T47D (cell line): ENCODE measurements at regions not wholly inside any gene's neighbourhood (a gene's known extent, or its start where the extent isn't known, plus 50 kb on each side); places are given as distances from the start of the nearest gene placed in this dataset.
A peak's percentile ranks its signal among the peaks of the same experiment; 100 is the strongest.

Experiments
- DNase-seq, 2 experiments: peaks; one replicate each; pipeline versions ENCODE4 v3.0.0 to v3.0.0-alpha.2; 2011 to 2012; ENCODE audit warnings: low read depth in 1 of 2, low spot score in 1 of 2
- JUND ChIP-seq: IDR thresholded peaks from 2 replicates; pipeline ENCODE4 v1.6.1; 2012; ENCODE audit warnings: low read depth
- in situ Hi-C: cut with HindIII; loops from 2 replicates; pipeline ENCODE4 v1.10.0; 2016; ENCODE audit warnings: low sequenced_read_pairs, low pct_unique_long_range_greater_than_20kb

DNA sequence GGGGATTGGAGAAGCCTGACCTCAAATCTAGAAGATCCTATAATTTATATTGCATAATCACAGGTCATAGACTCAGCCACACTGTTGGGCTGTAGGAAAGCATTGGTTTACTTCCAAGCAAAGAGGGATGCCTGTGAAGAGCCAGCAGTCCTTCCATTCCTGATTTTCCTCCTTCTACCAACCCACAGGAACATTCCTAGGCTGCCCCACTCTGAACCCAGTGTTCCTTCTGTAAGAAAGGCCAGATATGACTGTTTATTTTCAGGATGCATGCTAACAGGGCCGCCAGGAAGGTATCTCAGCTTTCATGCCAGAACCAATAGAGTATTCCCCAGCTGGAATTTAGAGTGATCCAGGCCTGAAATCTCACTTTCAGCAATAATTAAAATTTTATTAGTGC, 197.1 kb downstream of the ETS1 start:
- in situ Hi-C loops, result no loop called here
- TF ChIP-seq JUND, result no peak
- DNase-seq, result no peak

DNA sequence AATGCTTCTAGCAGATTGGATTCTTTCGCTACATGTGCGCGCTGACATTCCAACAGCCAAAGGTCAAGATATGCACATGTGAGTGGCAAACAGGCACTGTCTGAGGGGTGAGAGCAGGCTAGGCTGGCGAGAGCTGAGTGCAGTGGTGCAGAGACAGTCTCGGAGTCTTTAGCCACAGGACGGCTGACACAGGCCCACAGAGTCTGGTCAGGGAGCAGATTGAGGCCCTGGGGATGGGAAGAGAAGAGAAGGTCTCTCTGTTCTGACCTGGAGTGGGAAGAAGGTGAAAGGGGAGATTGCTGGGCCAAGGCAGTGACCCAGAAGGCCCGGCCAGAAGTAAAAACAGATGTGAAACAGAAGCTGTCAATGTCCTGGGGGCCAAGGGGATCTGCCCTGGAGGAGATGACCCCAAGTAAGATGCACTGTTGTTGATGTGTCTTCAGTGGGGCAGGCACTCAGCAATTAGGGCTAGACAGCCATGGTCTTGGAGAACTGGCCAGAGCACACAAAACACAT, 197.8 kb downstream of the ETS1 start:
- no peak for TF ChIP-seq JUND
- DNase-seq, result no peak
- in situ Hi-C loops, result no loop called here

DNA sequence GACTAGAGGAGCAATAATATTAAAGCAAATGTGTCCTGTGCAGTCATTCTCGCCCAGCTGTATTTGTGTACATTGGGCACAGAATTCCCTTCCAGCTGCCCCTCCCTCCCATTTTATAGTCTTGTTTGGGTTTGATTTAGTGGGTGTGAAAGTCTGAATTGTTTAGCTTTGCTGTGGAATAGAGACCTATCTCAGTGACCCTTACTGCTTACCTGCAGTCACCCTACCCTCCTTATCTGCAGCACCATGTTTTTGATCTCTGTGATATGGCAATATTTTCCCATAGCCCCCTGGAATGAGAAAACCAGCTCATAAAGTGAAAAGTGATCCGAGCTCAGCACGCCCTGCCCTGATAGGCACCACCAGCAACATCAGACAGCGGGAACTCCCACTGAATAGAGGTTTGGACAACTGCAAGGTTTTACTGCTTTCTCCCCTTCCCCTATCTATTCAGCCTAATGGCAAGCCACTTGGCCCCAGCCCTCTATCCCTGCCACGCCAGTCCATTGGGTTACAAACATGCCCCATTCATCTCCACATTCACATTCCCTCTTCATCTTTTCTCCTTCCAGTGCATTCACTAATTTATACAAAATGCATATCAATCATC, 199.0 kb downstream of the ETS1 start:
- TF ChIP-seq JUND, result no peak
- in situ Hi-C loops, result no loop called here
- DNase-seq, result no peak

DNA sequence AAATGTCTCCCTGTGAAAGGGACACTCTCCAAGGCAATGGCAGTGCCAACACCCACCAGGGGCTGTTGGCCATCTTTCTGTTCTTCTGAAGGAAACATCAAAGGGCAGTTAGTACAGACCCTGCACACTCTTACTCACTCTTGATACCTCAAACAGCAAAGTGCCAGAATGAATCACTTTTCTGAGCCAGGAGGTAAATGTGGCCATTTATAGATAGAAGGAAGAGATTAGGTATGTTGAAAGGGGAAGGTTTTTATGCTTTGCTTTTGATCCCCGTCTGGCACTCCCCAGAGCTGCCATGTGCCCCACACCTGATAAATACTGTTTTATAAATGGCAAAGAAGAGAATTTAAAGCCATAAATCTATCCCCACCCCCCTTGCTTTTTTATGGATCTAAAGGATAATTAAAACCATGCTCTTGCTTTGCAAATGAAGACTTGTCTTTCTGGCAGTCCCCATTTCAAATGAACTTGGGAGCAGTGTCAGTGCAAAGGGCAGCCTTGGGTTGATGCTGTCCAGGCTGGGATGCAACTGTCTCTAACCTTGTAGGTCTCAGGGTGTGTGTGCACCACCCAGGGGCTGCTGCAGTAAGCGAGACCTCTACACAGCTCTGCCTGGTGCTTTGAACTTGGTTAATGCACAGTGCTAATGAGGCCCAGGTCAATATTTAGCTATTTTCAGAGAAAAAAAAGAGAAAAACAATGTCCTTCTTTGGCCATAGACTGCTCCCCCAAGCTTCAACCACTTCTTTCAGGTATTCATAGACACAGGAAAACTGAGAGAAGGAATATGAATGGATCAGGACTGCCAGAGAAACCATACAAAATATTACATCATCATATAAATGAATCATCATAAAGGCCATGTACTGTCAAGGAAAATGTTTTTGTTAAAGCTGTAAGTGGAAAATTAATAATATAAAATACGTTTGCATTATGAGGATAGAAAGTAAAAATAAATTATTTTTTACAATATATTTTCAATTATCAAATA, 207.5 kb downstream of the ETS1 start:
- no peak for TF ChIP-seq JUND

DNA sequence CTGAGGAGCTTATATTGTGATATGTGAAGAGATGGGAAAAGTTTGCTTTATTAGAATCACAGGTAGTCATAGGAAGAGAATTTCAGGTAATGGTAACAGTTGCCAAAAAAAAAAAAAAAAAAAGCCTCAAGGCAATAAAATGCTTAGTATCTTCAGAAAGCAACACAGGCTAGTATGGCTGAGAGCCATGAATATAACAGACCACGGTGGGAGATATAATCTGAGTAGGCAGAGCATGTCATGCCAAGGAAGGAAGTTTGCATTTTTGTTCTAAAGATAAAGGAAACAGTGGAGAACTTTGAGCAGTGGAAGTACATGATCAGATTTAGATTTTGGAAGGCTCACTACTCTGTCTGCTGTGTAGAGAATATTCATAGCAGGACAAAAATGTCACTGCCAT, 211.4 kb downstream of the ETS1 start:
- in situ Hi-C loops, result no loop called here
- DNase-seq, result no peak
- TF ChIP-seq JUND, result no peak

More for the DNA sequence above, 207.5 kb downstream of the ETS1 start:
- DNase-seq, result no peak
- in situ Hi-C loops, result no loop called here

DNA sequence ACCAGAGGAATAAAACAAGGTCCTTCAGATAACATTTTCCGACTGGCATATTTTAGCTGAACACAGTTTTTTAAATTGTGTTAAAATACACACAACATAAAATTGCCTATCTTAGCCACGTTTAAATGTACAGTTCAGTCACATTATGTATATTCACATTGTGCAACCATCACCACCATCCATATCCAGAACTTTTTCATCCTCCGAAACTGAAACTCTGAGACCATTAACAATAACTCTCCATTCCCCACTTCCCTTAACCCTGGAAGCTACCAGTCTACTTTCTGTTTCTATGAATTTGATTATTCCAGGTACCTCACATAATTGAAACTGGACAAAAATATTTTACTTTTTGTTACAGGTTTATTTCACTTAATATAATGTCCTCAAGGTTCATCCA, 213.3 kb downstream of the ETS1 start:
- in situ Hi-C loops, result no loop called here
- no peak for TF ChIP-seq JUND
- DNase-seq, result no peak

DNA sequence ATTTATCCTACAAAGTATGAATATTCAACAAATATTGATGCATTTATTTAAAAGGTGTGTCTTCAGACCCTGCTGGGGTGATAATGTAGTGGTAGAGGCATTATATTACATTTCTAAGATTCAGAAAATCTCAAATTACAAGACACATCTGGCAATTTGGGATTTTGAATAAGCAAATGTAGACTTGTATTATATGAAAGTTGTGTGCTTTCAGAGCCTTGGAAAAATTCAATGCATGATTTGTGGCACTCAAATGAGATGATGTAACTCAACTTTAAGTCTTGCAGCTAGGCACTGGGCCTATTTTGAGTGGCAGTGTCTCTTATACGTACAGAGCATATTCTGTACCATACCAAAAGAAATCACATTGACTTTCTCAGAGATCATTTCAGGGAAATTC, 214.4 kb downstream of the ETS1 start:
- no peak for DNase-seq
- no peak for TF ChIP-seq JUND
- in situ Hi-C loops, result no loop called here

DNA sequence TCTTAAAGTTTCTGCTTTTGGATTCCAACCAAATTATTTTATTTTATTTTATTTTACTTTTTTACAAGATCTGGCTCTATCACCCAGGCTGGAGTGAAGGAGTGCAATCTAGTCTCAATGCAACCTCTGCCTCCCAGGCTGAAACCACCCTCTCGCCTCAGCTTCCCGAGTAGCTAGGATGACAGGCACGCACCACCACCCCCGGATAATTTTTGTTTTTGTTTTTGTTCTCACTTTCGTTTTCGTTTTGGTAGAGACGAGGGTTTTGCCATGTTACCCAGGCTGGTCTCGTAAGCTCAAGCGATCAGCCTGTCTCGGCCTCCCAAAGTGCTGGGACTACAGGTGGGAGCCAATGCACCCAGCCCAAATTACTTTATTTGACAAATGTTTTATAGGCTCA, 219.8 kb downstream of the ETS1 start:
- peak in 1 of 2 experiments; percentile 13 for DNase-seq

DNA sequence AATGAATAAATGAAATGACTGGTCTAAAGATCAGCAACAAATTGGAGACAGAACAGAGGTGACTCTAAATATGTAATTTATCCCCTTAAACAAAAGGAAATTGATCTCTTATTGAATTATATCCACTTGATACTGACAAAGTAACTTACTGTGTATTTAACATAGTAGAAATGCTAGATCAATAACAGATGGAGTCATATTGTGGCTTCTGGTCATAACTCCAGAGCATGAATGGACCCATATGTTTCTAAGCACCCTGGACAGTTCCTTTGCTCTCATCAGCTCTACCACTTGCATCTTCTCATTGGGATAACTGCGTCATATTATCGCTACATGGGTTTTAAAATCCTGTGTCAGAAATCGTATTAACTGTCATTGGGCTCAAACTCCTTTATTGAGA, 222.3 kb downstream of the ETS1 start:
- in situ Hi-C loops, result no loop called here
- TF ChIP-seq JUND, result no peak
- DNase-seq, result peak; percentile 60 to 81

More for the DNA sequence above, 219.8 kb downstream of the ETS1 start:
- in situ Hi-C loops, result no loop called here
- no peak for TF ChIP-seq JUND

DNA sequence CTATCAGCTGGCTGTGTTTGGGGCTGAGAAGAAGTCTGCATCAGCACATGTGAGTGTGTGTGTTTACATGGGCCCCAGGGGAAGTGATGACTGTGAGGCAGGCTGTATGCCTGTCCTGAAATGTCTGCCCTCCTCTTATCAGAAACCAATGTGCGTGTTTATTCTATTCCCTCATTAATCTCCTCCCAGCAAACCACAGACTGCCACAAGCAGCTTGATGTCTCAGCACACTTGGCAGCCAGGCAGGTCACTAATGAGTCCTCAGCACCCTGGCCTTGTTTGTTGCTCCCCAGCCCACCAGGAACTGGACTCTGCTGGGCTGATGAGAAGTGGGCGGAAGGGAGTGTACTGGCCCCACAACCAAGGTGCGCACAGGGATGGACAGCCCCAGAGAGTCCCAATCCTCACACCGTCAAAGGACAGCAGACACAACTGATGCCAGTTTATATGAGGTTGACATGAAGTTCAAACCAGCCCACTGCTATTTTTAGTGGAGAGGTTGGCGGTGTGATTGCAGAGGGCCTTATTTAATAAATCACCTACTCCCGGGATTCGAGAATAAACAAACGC, 225.8 kb downstream of the ETS1 start:
- in situ Hi-C loops, result no loop called here
- TF ChIP-seq JUND, result no peak

DNA sequence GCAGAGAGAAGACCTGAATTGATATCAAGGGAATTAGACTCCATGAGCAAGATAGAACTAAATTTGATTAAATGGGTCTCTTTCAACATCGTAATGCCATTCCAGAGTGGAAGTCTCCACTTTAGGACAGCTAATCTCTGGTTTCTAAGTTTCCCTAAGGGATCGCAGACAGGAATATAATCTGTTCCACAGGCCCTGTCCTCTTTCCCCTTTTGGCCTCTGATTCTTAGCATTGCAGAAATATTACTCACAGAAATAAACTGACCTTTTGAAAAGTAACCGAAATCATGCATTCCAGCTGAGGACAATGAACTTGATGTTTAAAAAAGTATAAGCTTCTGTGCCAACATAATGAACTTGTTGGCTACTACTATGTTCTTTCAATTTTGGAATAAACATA, 227.8 kb downstream of the ETS1 start:
- in situ Hi-C loops, result no loop called here
- no peak for DNase-seq
- TF ChIP-seq JUND, result no peak

More for the DNA sequence above, 225.8 kb downstream of the ETS1 start:
- DNase-seq, result no peak

DNA sequence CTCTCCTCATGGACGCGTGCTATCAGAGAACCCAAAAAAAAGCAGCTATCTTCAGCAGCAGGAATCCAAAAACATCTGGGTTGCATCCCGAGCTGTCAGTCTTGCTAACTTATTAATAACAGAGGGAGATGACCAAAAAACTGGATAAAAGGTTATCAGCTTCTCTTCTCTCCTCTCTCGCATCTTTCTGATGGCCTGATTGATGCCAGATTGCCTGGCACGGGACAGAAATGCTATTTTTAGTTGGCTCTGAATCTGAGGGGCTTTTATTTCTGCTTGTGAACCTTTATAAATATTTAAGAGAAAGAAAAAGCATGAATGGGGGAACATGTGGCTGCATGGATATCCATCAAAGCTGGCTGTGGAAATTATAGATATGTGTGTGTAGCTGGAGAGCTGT, 230.3 kb downstream of the ETS1 start:
- in situ Hi-C loops, result no loop called here
- TF ChIP-seq JUND, result no peak
- DNase-seq, result no peak

DNA sequence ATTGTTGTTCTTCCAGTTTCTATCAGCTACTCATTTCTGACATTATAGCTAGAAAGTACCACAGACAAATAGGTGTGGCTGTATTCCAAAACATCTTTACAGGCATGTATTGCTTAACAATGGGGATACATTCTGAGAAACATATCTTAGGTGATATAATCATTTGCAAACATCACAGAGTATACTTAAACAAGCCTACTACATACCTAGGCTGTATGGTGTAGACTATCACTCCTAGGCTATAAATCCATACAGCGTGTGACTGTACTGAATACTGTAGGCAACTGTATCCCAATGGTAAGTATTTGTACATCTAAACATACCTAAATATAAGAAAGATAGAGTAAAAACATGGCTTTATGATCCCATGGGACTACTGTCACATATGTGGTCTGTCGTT, 231.8 kb downstream of the ETS1 start:
- TF ChIP-seq JUND, result no peak
- DNase-seq, result no peak
- in situ Hi-C loops, result no loop called here
